HCT116 (cell line): ENCODE measurements at regions not wholly inside any gene's neighbourhood (a gene's known extent, or its start where the extent isn't known, plus 50 kb on each side); places are given as distances from the start of the nearest gene placed in this dataset.

Experiments used
- ATAC-seq: fragments of 200-7000 bp; cut with Tn5 transposase; 2 replicates; pipeline ENCODE4 v1.9.1; 2020; ENCODE audit warnings: mild to moderate bottlenecking, moderate library complexity
- BruUV-seq: library from RNA; stranded (reverse); fragments of 400-500 nt; replicated peaks from 2 replicates; lab custom pipeline; 2021; lab: Mats Ljungman, UMichigan
- CTCF ChIA-PET: fragments of 300-600 bp; sonication (Branson Sonifier 250); formaldehyde crosslinking; loops from one replicate; lab custom pipeline; 2021; ENCODE audit warnings: antibody characterized with exemption; lab: Charles Lee
- POLR2A ChIA-PET: fragments of 300-600, 350-600 bp; sonication (Branson Sonifier 250); formaldehyde crosslinking; loops from one replicate; lab custom pipeline; 2021; ENCODE audit warnings: antibody characterized with exemption; lab: Charles Lee
- RAD21 ChIA-PET, 2 experiments: fragments of 300-600 bp; sonication (Branson Sonifier 250); formaldehyde crosslinking; loops; one replicate each; lab custom pipeline; 2023; ENCODE audit warnings: low total read pairs in 2 of 2; ENCODE audit not compliant: uncharacterized antibody in 2 of 2, unreplicated experiment in 2 of 2, low non-redundant PET in 1 of 2; lab: Charles Lee
- DNase-seq: peaks from one replicate; pipeline ENCODE4 v3.0.0-alpha.2; 2010; ENCODE audit warnings: low read depth, low spot score
- H2AFZ ChIP-seq: fragments of 200-600 bp; shearing (Covaris generic), sonication (generic); 2 replicates; pipeline ENCODE4 v1.6.1; 2017; ENCODE audit warnings: low read depth, mixed run types, mixed read lengths, antibody characterized with exemption, low read length; ENCODE audit not compliant: poor library complexity, severe bottlenecking
- H3K27ac ChIP-seq: 2 replicates; pipeline ENCODE4 v1.5.1; 2012; ENCODE audit warnings: low read depth, low read length
- H3K27me3 ChIP-seq: fragments of 200-600 bp; sonication (generic); 2 replicates; pipeline ENCODE4 v1.6.1; 2016; ENCODE audit warnings: mixed run types, low read length, mixed read lengths; ENCODE audit not compliant: insufficient read depth
- H3K36me3 ChIP-seq, 2 experiments: fragments of 200-500 bp in 1 of 2; fragments of 200-600 bp in 1 of 2; sonication (Bioruptor generic) in 1 of 2; sonication (generic) in 1 of 2; 2 replicates each; pipeline versions ENCODE4 v1.5.1 to v1.6.1; 2014 to 2016; ENCODE audit warnings: low read length in 2 of 2, inconsistent platforms in 1 of 2, mixed read lengths in 1 of 2, mixed run types in 1 of 2; ENCODE audit not compliant: insufficient read depth in 2 of 2, control insufficient read depth in 1 of 2
- H3K4me1 ChIP-seq, 2 experiments: fragments of 200-600 bp in 1 of 2; sonication (generic) in 1 of 2; 2 replicates each; pipeline versions ENCODE4 v1.5.1 to v1.6.1; 2012 to 2017; ENCODE audit warnings: low read length in 2 of 2, inconsistent platforms in 1 of 2, mild to moderate bottlenecking in 1 of 2, mixed read lengths in 1 of 2, mixed run types in 1 of 2, moderate library complexity in 1 of 2; ENCODE audit not compliant: insufficient read depth in 2 of 2, control insufficient read depth in 1 of 2
- H3K4me2 ChIP-seq: fragments of 200-600 bp; sonication (generic); 2 replicates; pipeline ENCODE4 v1.6.1; 2017; ENCODE audit warnings: mixed run types, low read length, mixed read lengths
- H3K4me3 ChIP-seq, 2 experiments: fragments of 200-600 bp in 1 of 2; sonication (generic) in 1 of 2; replicated peaks in 1 of 2; 2 replicates each; pipeline ENCODE4 v1.5.1; 2011 to 2016; ENCODE audit warnings: low read length in 2 of 2, control low read depth in 1 of 2, low read depth in 1 of 2, mild to moderate bottlenecking in 1 of 2, mixed read lengths in 1 of 2, mixed run types in 1 of 2
- H3K79me2 ChIP-seq: fragments of 200-600 bp; sonication (generic); 2 replicates; pipeline ENCODE4 v1.6.1; 2017; ENCODE audit warnings: mild to moderate bottlenecking, mixed run types, low read length, moderate library complexity, mixed read lengths; ENCODE audit not compliant: insufficient read depth
- H3K9ac ChIP-seq: fragments of 200-600 bp; sonication (generic); 2 replicates; pipeline ENCODE4 v1.6.1; 2016; ENCODE audit warnings: low read length, mixed read lengths
- H3K9me2 ChIP-seq: fragments of 200-600 bp; sonication (generic), shearing (Covaris generic); 2 replicates; pipeline ENCODE4 v1.6.1; 2017; ENCODE audit warnings: mixed run types, mild to moderate bottlenecking, moderate library complexity; ENCODE audit not compliant: insufficient read depth
- H3K9me3 ChIP-seq, 2 experiments: fragments of 200-500 bp in 1 of 2; fragments of 200-600 bp in 1 of 2; sonication (Bioruptor generic) in 1 of 2; sonication (generic) in 1 of 2; 2 replicates each; pipeline ENCODE4 v1.6.1; 2014 to 2017; ENCODE audit warnings: low read length in 2 of 2, mixed read lengths in 2 of 2, inconsistent platforms in 1 of 2, low read depth in 1 of 2, mild to moderate bottlenecking in 1 of 2, mixed run types in 1 of 2, moderate library complexity in 1 of 2; ENCODE audit not compliant: control insufficient read depth in 1 of 2, insufficient read depth in 1 of 2
- H4K20me1 ChIP-seq: fragments of 200-600 bp; sonication (generic), shearing (Covaris generic); 2 replicates; pipeline ENCODE4 v1.6.1; 2017; ENCODE audit warnings: mixed run types, mild to moderate bottlenecking, moderate library complexity; ENCODE audit not compliant: insufficient read depth
- CBX3 ChIP-seq: IDR thresholded peaks from 2 replicates; pipeline ENCODE4 v1.6.1; 2012; ENCODE audit warnings: low read depth
- CEBPB ChIP-seq: IDR thresholded peaks from 2 replicates; pipeline ENCODE4 v1.6.1; 2012; ENCODE audit warnings: low read depth
- EGR1 ChIP-seq: IDR thresholded peaks from 2 replicates; pipeline ENCODE4 v1.6.1; 2012; ENCODE audit warnings: low read depth
- EZH2 ChIP-seq: fragments of 200-600 bp; sonication (generic); IDR thresholded peaks from 2 replicates; pipeline ENCODE4 v1.6.1; 2017; ENCODE audit warnings: antibody characterized with exemption, mixed run types
- JUND ChIP-seq: IDR thresholded peaks from 2 replicates; pipeline ENCODE4 v1.6.1; 2012
- RAD21 ChIP-seq: IDR thresholded peaks from 2 replicates; pipeline ENCODE4 v1.6.1; 2012; ENCODE audit warnings: low read depth, mild to moderate bottlenecking
- SIN3A ChIP-seq: IDR thresholded peaks from 2 replicates; pipeline ENCODE4 v1.6.1; 2012; ENCODE audit warnings: low read depth
- SRF ChIP-seq: IDR thresholded peaks from 2 replicates; pipeline ENCODE4 v1.6.1; 2012; ENCODE audit warnings: low read depth
- ZFX ChIP-seq: fragments of 450-650 bp; IDR thresholded peaks from 2 replicates; pipeline ENCODE4 v1.6.1; 2017
- intact Hi-C: fragments of 100-400 bp; cut with micrococcal nuclease; formaldehyde crosslinking; loops from 2 replicates; pipeline ENCODE4 v1.10.0; 2022
- TF ChIP-seq, protein P1 (sequence below): IDR thresholded peaks from 2 replicates; pipeline ENCODE4 v1.6.1; 2012; ENCODE audit warnings: low read depth
- TF ChIP-seq, protein P2 (sequence below): IDR thresholded peaks from 2 replicates; pipeline ENCODE4 v1.6.1; 2012
- TF ChIP-seq, protein P3 (sequence below): IDR thresholded peaks from 2 replicates; pipeline ENCODE4 v1.6.1; 2011; ENCODE audit warnings: mild to moderate bottlenecking, low read length, moderate library complexity; ENCODE audit not compliant: insufficient replicate concordance; ENCODE audit errors: extremely low read depth
- TF ChIP-seq, protein P4 (sequence below): IDR thresholded peaks from 2 replicates; pipeline ENCODE4 v1.6.1; 2012

DNA sequence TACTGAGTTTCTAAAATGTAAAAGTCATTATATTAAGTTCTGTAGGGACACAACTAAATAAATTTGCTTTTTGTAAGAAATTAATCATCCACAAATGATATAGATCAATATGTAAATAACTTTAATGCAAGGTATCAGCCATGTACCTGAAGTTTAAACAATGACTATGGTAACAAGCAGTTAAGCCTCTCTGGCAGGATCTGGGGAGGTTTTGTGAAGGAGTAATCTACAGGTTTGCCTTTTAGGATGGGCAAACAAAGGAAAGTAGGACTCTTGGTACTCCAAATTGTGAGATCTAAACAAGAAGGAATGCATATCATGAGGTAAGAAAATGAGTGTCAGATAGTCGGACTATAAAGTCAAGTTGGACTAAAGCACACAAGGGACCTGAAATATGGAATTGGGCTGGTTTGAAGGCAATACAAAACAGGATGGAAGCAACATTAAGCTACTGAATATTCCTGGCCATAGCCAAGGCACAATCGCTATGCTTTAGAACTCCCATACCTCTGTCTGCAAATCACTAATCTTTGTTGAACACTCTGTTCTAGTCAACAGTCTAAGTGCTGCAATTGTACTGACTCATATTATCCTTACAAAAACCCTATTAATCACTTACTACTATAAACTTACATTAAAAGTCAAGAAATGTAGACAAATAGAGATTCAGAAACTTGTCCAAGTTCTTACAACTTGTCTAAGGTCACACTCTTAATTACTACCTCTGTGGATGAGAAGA lies 412.8 kb downstream of the DIPK2A start:
- no peak overlapping the region for H3K4me3 ChIP-seq
- H3K4me1 ChIP-seq = no peaks in the 10 kb centered on the region
- intact Hi-C loops = no loop called here
- no peaks in the 10 kb centered on the region for H3K36me3 ChIP-seq
- no peaks in the 10 kb centered on the region for H3K9me2 ChIP-seq
- no peaks in the 10 kb centered on the region for H4K20me1 ChIP-seq
- no peaks in the 10 kb centered on the region for H3K9me3 ChIP-seq
- H3K27ac ChIP-seq = no peak overlapping the region
- H2AFZ ChIP-seq = no peak overlapping the region
- no peak for ATAC-seq
- ChIA-PET RAD21 (no interaction called here), POLR2A (no interaction called here)
- no peak overlapping the region for H3K4me2 ChIP-seq
- no peaks in the 10 kb centered on the region for H3K79me2 ChIP-seq
- no peak for TF ChIP-seq SRF
- TF ChIP-seq, protein P1, sequence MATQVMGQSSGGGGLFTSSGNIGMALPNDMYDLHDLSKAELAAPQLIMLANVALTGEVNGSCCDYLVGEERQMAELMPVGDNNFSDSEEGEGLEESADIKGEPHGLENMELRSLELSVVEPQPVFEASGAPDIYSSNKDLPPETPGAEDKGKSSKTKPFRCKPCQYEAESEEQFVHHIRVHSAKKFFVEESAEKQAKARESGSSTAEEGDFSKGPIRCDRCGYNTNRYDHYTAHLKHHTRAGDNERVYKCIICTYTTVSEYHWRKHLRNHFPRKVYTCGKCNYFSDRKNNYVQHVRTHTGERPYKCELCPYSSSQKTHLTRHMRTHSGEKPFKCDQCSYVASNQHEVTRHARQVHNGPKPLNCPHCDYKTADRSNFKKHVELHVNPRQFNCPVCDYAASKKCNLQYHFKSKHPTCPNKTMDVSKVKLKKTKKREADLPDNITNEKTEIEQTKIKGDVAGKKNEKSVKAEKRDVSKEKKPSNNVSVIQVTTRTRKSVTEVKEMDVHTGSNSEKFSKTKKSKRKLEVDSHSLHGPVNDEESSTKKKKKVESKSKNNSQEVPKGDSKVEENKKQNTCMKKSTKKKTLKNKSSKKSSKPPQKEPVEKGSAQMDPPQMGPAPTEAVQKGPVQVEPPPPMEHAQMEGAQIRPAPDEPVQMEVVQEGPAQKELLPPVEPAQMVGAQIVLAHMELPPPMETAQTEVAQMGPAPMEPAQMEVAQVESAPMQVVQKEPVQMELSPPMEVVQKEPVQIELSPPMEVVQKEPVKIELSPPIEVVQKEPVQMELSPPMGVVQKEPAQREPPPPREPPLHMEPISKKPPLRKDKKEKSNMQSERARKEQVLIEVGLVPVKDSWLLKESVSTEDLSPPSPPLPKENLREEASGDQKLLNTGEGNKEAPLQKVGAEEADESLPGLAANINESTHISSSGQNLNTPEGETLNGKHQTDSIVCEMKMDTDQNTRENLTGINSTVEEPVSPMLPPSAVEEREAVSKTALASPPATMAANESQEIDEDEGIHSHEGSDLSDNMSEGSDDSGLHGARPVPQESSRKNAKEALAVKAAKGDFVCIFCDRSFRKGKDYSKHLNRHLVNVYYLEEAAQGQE = no peak
- TF ChIP-seq SIN3A = no peak
- TF ChIP-seq, all 23 proteins: peak for 0
- CTCF ChIA-PET = no interaction called here
- no peak for DNase-seq
- no peak overlapping the region for H3K9ac ChIP-seq
- no TSS peak for BruUV-seq
- no peaks in the 10 kb centered on the region for H3K27me3 ChIP-seq

DNA sequence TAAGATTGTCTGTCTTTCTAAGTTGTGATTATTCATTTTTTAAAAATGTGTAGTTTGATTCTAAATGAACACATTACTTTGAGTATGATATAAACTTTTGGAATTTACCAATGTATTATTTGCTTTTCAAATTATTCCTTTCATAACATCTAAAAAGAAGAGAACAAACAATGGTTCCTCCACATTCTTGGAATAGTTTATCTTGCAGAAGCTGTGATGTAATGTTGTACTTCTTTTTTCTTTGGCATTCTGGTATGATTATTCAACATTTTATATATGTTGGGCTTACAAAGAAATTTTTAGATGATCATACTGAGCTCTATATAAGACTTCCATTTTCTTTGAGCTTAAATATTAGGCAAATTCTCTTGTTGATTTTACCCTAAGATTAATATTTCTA lies 419.2 kb downstream of the DIPK2A start:
- H3K4me3 ChIP-seq = no peak overlapping the region
- no peaks in the 10 kb centered on the region for H3K4me1 ChIP-seq
- no peaks in the 10 kb centered on the region for H3K27me3 ChIP-seq
- H4K20me1 ChIP-seq = no peaks in the 10 kb centered on the region
- no peak for DNase-seq
- no TSS peak for BruUV-seq
- intact Hi-C loops = no loop called here
- no peaks in the 10 kb centered on the region for H3K9me3 ChIP-seq
- ChIA-PET CTCF (no interaction called here), RAD21 (no interaction called here), POLR2A (no interaction called here)
- H3K9me2 ChIP-seq = no peaks in the 10 kb centered on the region
- H3K79me2 ChIP-seq = no peaks in the 10 kb centered on the region
- H3K27ac ChIP-seq = no peak overlapping the region
- no peak overlapping the region for H2AFZ ChIP-seq
- no peak for ATAC-seq
- H3K9ac ChIP-seq = no peak overlapping the region
- no peaks in the 10 kb centered on the region for H3K36me3 ChIP-seq
- no peak overlapping the region for H3K4me2 ChIP-seq
- TF ChIP-seq, protein P2, sequence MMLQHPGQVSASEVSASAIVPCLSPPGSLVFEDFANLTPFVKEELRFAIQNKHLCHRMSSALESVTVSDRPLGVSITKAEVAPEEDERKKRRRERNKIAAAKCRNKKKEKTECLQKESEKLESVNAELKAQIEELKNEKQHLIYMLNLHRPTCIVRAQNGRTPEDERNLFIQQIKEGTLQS = no peak
- TF ChIP-seq SRF (no peak), CBX3 (no peak), ZFX (no peak), SIN3A (no peak), JUND (no peak), CEBPB (no peak), EZH2 (no peak), RAD21 (no peak), EGR1 (no peak)
- TF ChIP-seq, protein P3, sequence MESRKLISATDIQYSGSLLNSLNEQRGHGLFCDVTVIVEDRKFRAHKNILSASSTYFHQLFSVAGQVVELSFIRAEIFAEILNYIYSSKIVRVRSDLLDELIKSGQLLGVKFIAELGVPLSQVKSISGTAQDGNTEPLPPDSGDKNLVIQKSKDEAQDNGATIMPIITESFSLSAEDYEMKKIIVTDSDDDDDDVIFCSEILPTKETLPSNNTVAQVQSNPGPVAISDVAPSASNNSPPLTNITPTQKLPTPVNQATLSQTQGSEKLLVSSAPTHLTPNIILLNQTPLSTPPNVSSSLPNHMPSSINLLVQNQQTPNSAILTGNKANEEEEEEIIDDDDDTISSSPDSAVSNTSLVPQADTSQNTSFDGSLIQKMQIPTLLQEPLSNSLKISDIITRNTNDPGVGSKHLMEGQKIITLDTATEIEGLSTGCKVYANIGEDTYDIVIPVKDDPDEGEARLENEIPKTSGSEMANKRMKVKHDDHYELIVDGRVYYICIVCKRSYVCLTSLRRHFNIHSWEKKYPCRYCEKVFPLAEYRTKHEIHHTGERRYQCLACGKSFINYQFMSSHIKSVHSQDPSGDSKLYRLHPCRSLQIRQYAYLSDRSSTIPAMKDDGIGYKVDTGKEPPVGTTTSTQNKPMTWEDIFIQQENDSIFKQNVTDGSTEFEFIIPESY = no peak
- TF ChIP-seq, protein P4, sequence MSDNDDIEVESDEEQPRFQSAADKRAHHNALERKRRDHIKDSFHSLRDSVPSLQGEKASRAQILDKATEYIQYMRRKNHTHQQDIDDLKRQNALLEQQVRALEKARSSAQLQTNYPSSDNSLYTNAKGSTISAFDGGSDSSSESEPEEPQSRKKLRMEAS = no peak
